PC-3 (cell line): ENCODE measurements at regions not wholly inside any gene's neighbourhood (a gene's known extent, or its start where the extent isn't known, plus 50 kb on each side); places are given as distances from the start of the nearest gene placed in this dataset.

Experiments
- EZH2 ChIP-seq: fragments of 300-600 bp; sonication (generic); IDR thresholded peaks from one replicate; pipeline ENCODE4 v1.6.1; 2017; ENCODE audit warnings: antibody characterized with exemption, mild to moderate bottlenecking, low read length; ENCODE audit not compliant: unreplicated experiment
- EZH2phosphoT487 ChIP-seq: fragments of 300-600 bp; sonication (generic); IDR thresholded peaks from 2 replicates; pipeline ENCODE4 v1.6.1; 2018; ENCODE audit warnings: mild to moderate bottlenecking, antibody characterized with exemption, low read length, borderline replicate concordance
- TF ChIP-seq, protein P1 (sequence below): fragments of 300-600 bp; sonication (generic); conservative IDR thresholded peaks from 2 replicates; pipeline ENCODE4 v1.5.1; 2017; ENCODE audit warnings: antibody characterized with exemption, low read depth, mild to moderate bottlenecking, low read length

DNA sequence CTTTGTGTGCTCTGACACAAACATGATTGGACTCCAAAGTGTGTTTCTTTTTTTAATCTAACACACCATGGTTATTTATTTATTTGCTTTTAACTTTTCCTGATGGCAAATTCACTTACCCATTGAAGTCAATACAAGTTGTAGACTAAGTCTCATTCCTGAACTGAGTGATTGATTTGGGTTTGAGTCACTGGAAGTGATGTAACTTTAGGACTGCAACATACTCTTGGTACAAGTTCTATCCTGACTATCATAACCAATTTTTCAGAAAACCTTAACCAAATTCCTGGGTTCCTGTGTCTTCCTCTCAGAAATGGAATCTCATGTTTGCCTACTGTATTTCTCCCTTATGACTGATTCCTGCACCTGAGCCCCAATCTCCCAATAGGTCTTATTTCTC, 590.0 kb upstream of the ROBO1 start:
- TF ChIP-seq, protein P1, sequence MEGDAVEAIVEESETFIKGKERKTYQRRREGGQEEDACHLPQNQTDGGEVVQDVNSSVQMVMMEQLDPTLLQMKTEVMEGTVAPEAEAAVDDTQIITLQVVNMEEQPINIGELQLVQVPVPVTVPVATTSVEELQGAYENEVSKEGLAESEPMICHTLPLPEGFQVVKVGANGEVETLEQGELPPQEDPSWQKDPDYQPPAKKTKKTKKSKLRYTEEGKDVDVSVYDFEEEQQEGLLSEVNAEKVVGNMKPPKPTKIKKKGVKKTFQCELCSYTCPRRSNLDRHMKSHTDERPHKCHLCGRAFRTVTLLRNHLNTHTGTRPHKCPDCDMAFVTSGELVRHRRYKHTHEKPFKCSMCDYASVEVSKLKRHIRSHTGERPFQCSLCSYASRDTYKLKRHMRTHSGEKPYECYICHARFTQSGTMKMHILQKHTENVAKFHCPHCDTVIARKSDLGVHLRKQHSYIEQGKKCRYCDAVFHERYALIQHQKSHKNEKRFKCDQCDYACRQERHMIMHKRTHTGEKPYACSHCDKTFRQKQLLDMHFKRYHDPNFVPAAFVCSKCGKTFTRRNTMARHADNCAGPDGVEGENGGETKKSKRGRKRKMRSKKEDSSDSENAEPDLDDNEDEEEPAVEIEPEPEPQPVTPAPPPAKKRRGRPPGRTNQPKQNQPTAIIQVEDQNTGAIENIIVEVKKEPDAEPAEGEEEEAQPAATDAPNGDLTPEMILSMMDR: no peak
- no peak for TF ChIP-seq EZH2
- no peak for TF ChIP-seq EZH2phosphoT487
